Loucy (cell line): ENCODE measurements at regions not wholly inside any gene's neighbourhood (a gene's known extent, or its start where the extent isn't known, plus 50 kb on each side); places are given as distances from the start of the nearest gene placed in this dataset.

ENCODE experiments used
- EZH2phosphoT487 ChIP-seq: fragments of 200-600 bp; IDR thresholded peaks from 2 replicates; pipeline ENCODE4 v1.6.1; 2018; ENCODE audit warnings: antibody characterized with exemption, mild to moderate bottlenecking, moderate library complexity, borderline replicate concordance
- TF ChIP-seq, protein P1 (sequence below): fragments of 200-600 bp; sonication (generic); conservative IDR thresholded peaks from 2 replicates; pipeline ENCODE4 v1.5.1; 2014; ENCODE audit warnings: mild to moderate bottlenecking, antibody characterized with exemption, low read length

DNA sequence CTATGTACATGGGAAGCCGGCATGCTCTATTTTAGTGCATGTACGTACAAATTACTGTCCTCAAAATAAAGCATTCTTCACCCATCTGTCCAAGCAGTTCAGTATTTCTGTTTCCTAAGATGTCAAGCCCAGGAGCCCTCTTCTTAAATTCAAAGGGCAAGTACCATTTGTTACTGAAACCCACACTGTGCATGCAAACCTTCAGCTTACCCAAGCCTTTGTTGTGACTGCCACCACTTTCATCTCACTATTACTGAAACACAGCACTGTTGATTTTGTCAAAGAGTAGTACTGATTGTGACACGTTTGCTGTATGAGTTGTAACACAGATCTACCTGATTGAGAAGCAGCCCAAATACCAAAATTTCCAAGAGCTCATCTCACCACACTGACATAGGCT, 390.4 kb upstream of the IZUMO3 start:
- TF ChIP-seq, protein P1, sequence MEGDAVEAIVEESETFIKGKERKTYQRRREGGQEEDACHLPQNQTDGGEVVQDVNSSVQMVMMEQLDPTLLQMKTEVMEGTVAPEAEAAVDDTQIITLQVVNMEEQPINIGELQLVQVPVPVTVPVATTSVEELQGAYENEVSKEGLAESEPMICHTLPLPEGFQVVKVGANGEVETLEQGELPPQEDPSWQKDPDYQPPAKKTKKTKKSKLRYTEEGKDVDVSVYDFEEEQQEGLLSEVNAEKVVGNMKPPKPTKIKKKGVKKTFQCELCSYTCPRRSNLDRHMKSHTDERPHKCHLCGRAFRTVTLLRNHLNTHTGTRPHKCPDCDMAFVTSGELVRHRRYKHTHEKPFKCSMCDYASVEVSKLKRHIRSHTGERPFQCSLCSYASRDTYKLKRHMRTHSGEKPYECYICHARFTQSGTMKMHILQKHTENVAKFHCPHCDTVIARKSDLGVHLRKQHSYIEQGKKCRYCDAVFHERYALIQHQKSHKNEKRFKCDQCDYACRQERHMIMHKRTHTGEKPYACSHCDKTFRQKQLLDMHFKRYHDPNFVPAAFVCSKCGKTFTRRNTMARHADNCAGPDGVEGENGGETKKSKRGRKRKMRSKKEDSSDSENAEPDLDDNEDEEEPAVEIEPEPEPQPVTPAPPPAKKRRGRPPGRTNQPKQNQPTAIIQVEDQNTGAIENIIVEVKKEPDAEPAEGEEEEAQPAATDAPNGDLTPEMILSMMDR = no peak
- TF ChIP-seq EZH2phosphoT487 = no peak
